ENCODE measurements at regions not wholly inside any gene's neighbourhood (a gene's known extent, or its start where the extent isn't known, plus 50 kb on each side); places are given as distances from the start of the nearest gene placed in this dataset.
A peak's percentile ranks its signal among the peaks of the same experiment; 100 is the strongest.

- TF ChIP-seq POLR2A (IDR thresholded peaks at IDR 0.05) = no peak
- WGBS, 2 donors = 78 to 81% methylated on average over 5 of the region's 5 CpGs
- no peaks in the 10 kb centered on the region for H3K27me3 ChIP-seq
- no peaks in the 10 kb centered on the region for H3K36me3 ChIP-seq
- no peak overlapping the region for H3K27ac ChIP-seq
- H3K9me3 ChIP-seq = no peaks in the 10 kb centered on the region
- no peak overlapping the region for H3K4me3 ChIP-seq
- H3K4me1 ChIP-seq = peaks cover 0 to 23% (median 0%) of the 10 kb centered on the region in 3 donors
- intact Hi-C loops (cut with DNase I) = no loop called here
- DNase-seq = no peak
These were observed 192.5 kb downstream of the EDN1 start for GRCh38 chr6:12482386-12483375.

- Histone ChIP-seq H3K9me3 (no peaks in the 10 kb centered on the region), H3K36me3 (no peaks in the 10 kb centered on the region), H3K27ac (no peak overlapping the region), H3K27me3 (no peaks in the 10 kb centered on the region), H3K4me1 (peaks cover 0 to 23% (median 0%) of the 10 kb centered on the region in 3 donors), H3K4me3 (peak overlapping the region in 1 of 4 donors; percentile 24)
- DNase-seq = no peak
- intact Hi-C loops (cut with DNase I) = no loop called here
- WGBS, 2 donors = 25 to 28% methylated on average over 5 of the region's 5 CpGs
- no peak for TF ChIP-seq POLR2A (IDR thresholded peaks at IDR 0.05)
- TF ChIP-seq CTCF (IDR thresholded peaks at IDR 0.05) = no peak
These were observed 193.6 kb downstream of the EDN1 start for GRCh38 chr6:12483712-12484111.

GRCh38 chr6:12484519-12484918, 194.4 kb downstream of the EDN1 start:
- H3K9me3 ChIP-seq = no peaks in the 10 kb centered on the region
- H3K27me3 ChIP-seq = no peaks in the 10 kb centered on the region

GRCh38 chr6:12485226-12485764, 195.1 kb downstream of the EDN1 start:
- H3K27ac ChIP-seq = peak overlapping the region in 1 of 4 donors; percentile 17
- no peak for TF ChIP-seq POLR2A (IDR thresholded peaks at IDR 0.05)
- TF ChIP-seq CTCF (IDR thresholded peaks at IDR 0.05) = no peak
- no peak overlapping the region for H3K4me3 ChIP-seq
- intact Hi-C loops (cut with DNase I) = no loop called here
- H3K9me3 ChIP-seq = no peaks in the 10 kb centered on the region
- no peaks in the 10 kb centered on the region for H3K27me3 ChIP-seq
- no peaks in the 10 kb centered on the region for H3K36me3 ChIP-seq
- WGBS, 2 donors = 42 to 58% methylated on average over 8 of the region's 8 CpGs
- H3K4me1 ChIP-seq = peaks cover 0 to 23% (median 0%) of the 10 kb centered on the region in 3 donors
- DNase-seq = no peak

More at GRCh38 chr6:12484519-12484918, 194.4 kb downstream of the EDN1 start:
- Histone ChIP-seq H3K4me3 (no peak overlapping the region), H3K4me1 (peaks cover 0 to 23% (median 0%) of the 10 kb centered on the region in 3 donors), H3K36me3 (no peaks in the 10 kb centered on the region), H3K27ac (no peak overlapping the region)
- no peak for TF ChIP-seq CTCF (IDR thresholded peaks at IDR 0.05)
- TF ChIP-seq POLR2A (IDR thresholded peaks at IDR 0.05) = no peak
- intact Hi-C loops (cut with DNase I) = no loop called here
- no peak for DNase-seq
- WGBS, 2 donors = 71 to 75% methylated on average over 3 of the region's 3 CpGs

GRCh38 chr6:12485837-12486236, 195.7 kb downstream of the EDN1 start:
- Histone ChIP-seq H3K27ac (no peak overlapping the region), H3K9me3 (no peaks in the 10 kb centered on the region), H3K27me3 (no peaks in the 10 kb centered on the region), H3K4me1 (peaks cover 0 to 23% (median 3%) of the 10 kb centered on the region in 3 donors), H3K36me3 (no peaks in the 10 kb centered on the region), H3K4me3 (no peak overlapping the region)
- TF ChIP-seq POLR2A (IDR thresholded peaks at IDR 0.05) (no peak), CTCF (IDR thresholded peaks at IDR 0.05) (no peak)
- DNase-seq = no peak
- intact Hi-C loops (cut with DNase I) = no loop called here
- WGBS, 2 donors = 77 to 85% methylated on average over 3 of the region's 3 CpGs

Measured in esophagus squamous epithelium (tissue), 5 donors.